ENCODE measurements at regions not wholly inside any gene's neighbourhood (a gene's known extent, or its start where the extent isn't known, plus 50 kb on each side); places are given as distances from the start of the nearest gene placed in this dataset.
"Not testable (repeated sequence)": the region's sequence is repeated elsewhere in the genome, so short reads cannot be mapped to it uniquely, and the experiment has no call there.

- in situ Hi-C loops (cut with MboI; ENCODE audit: low pct_unique_long_range_greater_than_20kb, low sequenced_read_pairs, unreplicated experiment): no loop called here
- TF ChIP-seq, protein P1, sequence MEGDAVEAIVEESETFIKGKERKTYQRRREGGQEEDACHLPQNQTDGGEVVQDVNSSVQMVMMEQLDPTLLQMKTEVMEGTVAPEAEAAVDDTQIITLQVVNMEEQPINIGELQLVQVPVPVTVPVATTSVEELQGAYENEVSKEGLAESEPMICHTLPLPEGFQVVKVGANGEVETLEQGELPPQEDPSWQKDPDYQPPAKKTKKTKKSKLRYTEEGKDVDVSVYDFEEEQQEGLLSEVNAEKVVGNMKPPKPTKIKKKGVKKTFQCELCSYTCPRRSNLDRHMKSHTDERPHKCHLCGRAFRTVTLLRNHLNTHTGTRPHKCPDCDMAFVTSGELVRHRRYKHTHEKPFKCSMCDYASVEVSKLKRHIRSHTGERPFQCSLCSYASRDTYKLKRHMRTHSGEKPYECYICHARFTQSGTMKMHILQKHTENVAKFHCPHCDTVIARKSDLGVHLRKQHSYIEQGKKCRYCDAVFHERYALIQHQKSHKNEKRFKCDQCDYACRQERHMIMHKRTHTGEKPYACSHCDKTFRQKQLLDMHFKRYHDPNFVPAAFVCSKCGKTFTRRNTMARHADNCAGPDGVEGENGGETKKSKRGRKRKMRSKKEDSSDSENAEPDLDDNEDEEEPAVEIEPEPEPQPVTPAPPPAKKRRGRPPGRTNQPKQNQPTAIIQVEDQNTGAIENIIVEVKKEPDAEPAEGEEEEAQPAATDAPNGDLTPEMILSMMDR (IDR thresholded peaks at IDR 0.05; ENCODE audit: extremely low read depth, insufficient read depth, missing control alignments): no peak
- no peak for DNase-seq (ENCODE audit: low spot score)
Measured at GRCh38 chr7:106501605-106502580, 159.1 kb downstream of the CCDC71L start.

DNA sequence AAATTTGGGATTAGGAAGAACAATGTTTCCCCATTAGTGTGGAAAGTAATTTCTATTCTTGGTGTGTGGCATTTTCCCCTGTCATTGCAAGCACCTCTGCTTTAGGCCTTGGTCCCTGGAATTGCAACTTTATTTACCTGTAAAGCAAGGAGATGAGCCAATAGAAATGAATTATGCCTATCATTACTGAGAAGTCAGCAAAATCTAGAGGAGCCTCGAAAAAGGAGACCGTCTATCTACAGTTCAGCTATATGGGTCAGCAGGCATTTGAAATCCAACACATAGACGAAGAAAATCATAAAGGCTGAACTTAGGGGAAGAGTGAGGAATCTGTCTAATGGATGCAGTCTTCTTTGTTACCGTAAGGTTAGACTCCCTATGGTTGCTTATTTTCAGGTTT is 161.1 kb downstream of the CCDC71L start:
- TF ChIP-seq, protein P1 (IDR thresholded peaks at IDR 0.05; ENCODE audit: extremely low read depth, insufficient read depth, missing control alignments): no peak
- no peak for DNase-seq (ENCODE audit: low spot score)
- in situ Hi-C loops (cut with MboI; ENCODE audit: low pct_unique_long_range_greater_than_20kb, low sequenced_read_pairs, unreplicated experiment): no loop called here

- DNase-seq (ENCODE audit: low spot score); in situ Hi-C loops (cut with MboI; ENCODE audit: low pct_unique_long_range_greater_than_20kb, low sequenced_read_pairs, unreplicated experiment): not testable (repeated sequence)
Measured at GRCh38 chr7:106498005-106498404, 163.0 kb downstream of the CCDC71L start.

GRCh38 chr7:106493041-106493731 is 167.8 kb downstream of the CCDC71L start:
- TF ChIP-seq, protein P1 (IDR thresholded peaks at IDR 0.05; ENCODE audit: extremely low read depth, insufficient read depth, missing control alignments): no peak
- no peak for DNase-seq (ENCODE audit: low spot score)
- in situ Hi-C loops (cut with MboI; ENCODE audit: low pct_unique_long_range_greater_than_20kb, low sequenced_read_pairs, unreplicated experiment): no loop called here

DNA sequence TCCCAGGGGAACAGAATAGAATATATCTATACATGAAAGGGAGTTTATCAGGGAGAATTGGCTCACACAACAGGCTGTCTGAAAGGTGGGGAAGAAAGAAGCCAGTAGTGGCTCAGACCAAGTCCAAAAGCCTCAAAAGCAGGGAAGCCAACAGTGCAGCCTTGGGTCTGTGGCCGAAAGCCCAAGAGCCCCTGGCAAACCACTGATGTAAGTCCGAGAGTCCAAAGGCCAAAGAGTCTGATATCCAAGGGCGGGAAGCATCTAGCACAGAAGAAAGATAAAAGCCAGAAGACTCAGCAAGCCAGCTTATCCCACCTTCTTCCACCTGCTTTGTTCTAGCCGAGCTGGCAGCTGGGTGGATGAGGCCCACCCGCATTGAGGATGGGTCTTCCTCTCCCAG is 172.5 kb downstream of the CCDC71L start:
- TF ChIP-seq, protein P1 (IDR thresholded peaks at IDR 0.05; ENCODE audit: extremely low read depth, insufficient read depth, missing control alignments): no peak
- in situ Hi-C loops (cut with MboI; ENCODE audit: low pct_unique_long_range_greater_than_20kb, low sequenced_read_pairs, unreplicated experiment): no loop called here
- no peak for DNase-seq (ENCODE audit: low spot score)

DNA sequence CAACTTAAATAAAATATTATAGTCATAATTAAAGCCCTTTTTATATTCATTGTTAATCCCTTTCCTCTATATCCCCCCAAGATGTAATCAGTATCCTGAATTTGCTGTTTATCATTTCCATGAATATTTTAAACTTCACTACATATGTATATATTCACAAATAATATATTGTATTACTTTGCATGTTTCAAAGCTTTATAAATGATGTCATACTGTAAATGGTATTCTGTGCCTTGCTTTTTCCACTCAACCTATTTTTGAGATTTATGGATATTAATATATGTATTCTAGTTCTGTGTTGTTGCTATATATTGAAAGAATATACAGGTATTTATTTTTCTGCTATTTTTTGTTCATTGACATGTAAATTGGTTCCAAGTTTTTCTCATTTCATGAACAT is 173.1 kb downstream of the CCDC71L start:
- in situ Hi-C loops (cut with MboI; ENCODE audit: low pct_unique_long_range_greater_than_20kb, low sequenced_read_pairs, unreplicated experiment): no loop called here
- TF ChIP-seq, protein P1 (IDR thresholded peaks at IDR 0.05; ENCODE audit: extremely low read depth, insufficient read depth, missing control alignments): no peak
- no peak for DNase-seq (ENCODE audit: low spot score)

- in situ Hi-C loops (cut with MboI; ENCODE audit: low pct_unique_long_range_greater_than_20kb, low sequenced_read_pairs, unreplicated experiment): no loop called here
- DNase-seq (ENCODE audit: low spot score): no peak
- TF ChIP-seq, protein P1 (IDR thresholded peaks at IDR 0.05; ENCODE audit: extremely low read depth, insufficient read depth, missing control alignments): no peak
Measured at GRCh38 chr7:106486331-106486730, 174.6 kb downstream of the CCDC71L start.
